MCF 10A (cell line): ENCODE measurements at regions not wholly inside any gene's neighbourhood (a gene's known extent, or its start where the extent isn't known, plus 50 kb on each side); places are given as distances from the start of the nearest gene placed in this dataset.

Source experiments
- BruUV-seq: library from RNA; stranded (reverse); fragments of 400-500 nt; replicated peaks from 2 replicates; lab custom pipeline; 2021; lab: Mats Ljungman, UMichigan
- CTCF ChIA-PET: fragments of 300-600 bp; sonication (Branson Sonifier 250); formaldehyde crosslinking; extraction: SDS; loops from one replicate; lab custom pipeline; 2021; ENCODE audit warnings: antibody characterized with exemption, inconsistent platforms; lab: Yijun Ruan, JAX
- POLR2A ChIA-PET: fragments of 300-600, 350-650 bp; sonication (Branson Sonifier 250); formaldehyde crosslinking; extraction: SDS; loops from one replicate; lab custom pipeline; 2020; ENCODE audit warnings: antibody characterized with exemption, inconsistent platforms; lab: Yijun Ruan, JAX
- DNase-seq: peaks from one replicate; pipeline ENCODE4 v3.0.0-alpha.2; 2018; ENCODE audit not compliant: unreplicated experiment
- H3K27ac Mint-ChIP-seq: one replicate; pipeline ENCODE4 v1.8.0; 2022; ENCODE audit warnings: mild to moderate bottlenecking, low read depth, mixed read lengths; ENCODE audit not compliant: unreplicated experiment
- H3K27me3 Mint-ChIP-seq: one replicate; pipeline ENCODE4 v1.8.0; 2022; ENCODE audit warnings: mixed read lengths; ENCODE audit not compliant: insufficient read depth, unreplicated experiment
- H3K36me3 Mint-ChIP-seq: one replicate; pipeline ENCODE4 v1.8.0; 2022; ENCODE audit warnings: mild to moderate bottlenecking, moderate library complexity, mixed read lengths; ENCODE audit not compliant: insufficient read depth, unreplicated experiment
- H3K4me1 Mint-ChIP-seq: one replicate; pipeline ENCODE4 v1.8.0; 2022; ENCODE audit warnings: mixed read lengths; ENCODE audit not compliant: insufficient read depth, unreplicated experiment
- H3K4me3 Mint-ChIP-seq: one replicate; pipeline ENCODE4 v1.8.0; 2022; ENCODE audit warnings: mild to moderate bottlenecking, moderate library complexity, mixed read lengths; ENCODE audit not compliant: unreplicated experiment
- H3K9me3 Mint-ChIP-seq: one replicate; pipeline ENCODE4 v1.8.0; 2022; ENCODE audit warnings: mixed read lengths; ENCODE audit not compliant: unreplicated experiment
- CTCF ChIP-seq: fragments of 200-600 bp; IDR thresholded peaks from one replicate; pipeline ENCODE4 v1.8.0; 2022; ENCODE audit warnings: antibody characterized with exemption, mild to moderate bottlenecking; ENCODE audit not compliant: unreplicated experiment
- intact Hi-C: fragments of 100-400 bp; cut with micrococcal nuclease; formaldehyde crosslinking; loops from 2 replicates; pipeline ENCODE4 v1.14.1; 2022

DNA sequence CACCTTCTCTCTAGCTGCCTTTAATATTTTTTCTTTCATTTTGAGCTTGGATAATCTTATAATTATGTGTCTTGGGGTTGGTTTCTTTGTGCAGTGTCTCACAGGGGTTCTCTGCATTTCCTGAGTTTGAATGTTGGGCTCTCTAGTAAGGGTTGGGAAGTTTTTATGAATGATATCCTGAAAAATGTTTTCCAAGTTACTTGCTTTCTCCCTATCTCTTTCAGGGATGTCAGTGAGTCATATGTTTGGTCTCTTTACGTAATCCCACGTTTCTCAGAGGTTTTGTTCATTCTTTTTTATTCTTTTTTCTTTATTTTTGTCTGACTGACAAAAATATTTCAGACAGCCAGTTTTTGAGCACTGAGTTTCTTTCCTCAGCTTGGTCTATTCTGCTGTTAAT, 55.4 kb upstream of the CCDC190 start:
- no TSS peak for BruUV-seq
- H3K36me3 Mint-ChIP-seq = no peaks in the 10 kb centered on the region
- peaks cover 17% of the 10 kb centered on the region for H3K9me3 Mint-ChIP-seq
- ChIA-PET CTCF (interaction anchor here (0.7 to 1.2 kb wide), 4 partner anchors 9 to 259 kb away, joined by 3 to 5 read pairs (median 4); no protein-coding TSS in a partner anchor), POLR2A (interaction anchor here (0.7 to 0.9 kb wide), 2 partner anchors 37 to 60 kb away, joined by 3 to 4 read pairs; no protein-coding TSS in a partner anchor)
- no peak overlapping the region for H3K27ac Mint-ChIP-seq
- H3K27me3 Mint-ChIP-seq = no peaks in the 10 kb centered on the region
- TF ChIP-seq CTCF = no peak
- intact Hi-C loops = no loop called here
- DNase-seq = peak; percentile 46
- peaks cover 11% of the 10 kb centered on the region for H3K4me1 Mint-ChIP-seq
- no peak overlapping the region for H3K4me3 Mint-ChIP-seq

DNA sequence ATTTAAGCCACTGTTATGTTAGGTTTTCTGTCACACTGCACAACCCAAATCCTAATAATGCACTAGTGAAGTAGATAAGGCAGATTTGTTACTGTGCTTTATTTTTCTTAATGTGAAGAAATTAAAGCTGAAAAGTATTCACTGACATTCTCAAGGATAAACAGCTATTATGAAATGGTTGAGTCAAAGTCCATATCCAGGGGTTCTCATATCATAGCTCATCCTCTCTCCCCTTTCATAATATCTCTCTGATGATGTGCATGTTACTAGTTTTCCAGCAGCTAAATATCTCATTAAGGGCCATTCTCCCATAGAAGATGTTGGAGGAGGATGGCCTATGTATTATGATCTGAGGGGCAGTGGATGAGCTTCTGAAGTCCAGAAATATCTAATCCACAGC, 53.6 kb upstream of the CCDC190 start:
- TF ChIP-seq CTCF = no peak
- intact Hi-C loops = no loop called here
- peaks cover 11% of the 10 kb centered on the region for H3K4me1 Mint-ChIP-seq
- ChIA-PET POLR2A (no interaction called here), CTCF (interaction anchor here (0.5 to 1.8 kb wide), 6 partner anchors 10 to 402 kb away, joined by 3 to 7 read pairs (median 4); no protein-coding TSS in a partner anchor)
- no TSS peak for BruUV-seq
- peaks cover 25% of the 10 kb centered on the region for H3K9me3 Mint-ChIP-seq
- DNase-seq = no peak
- no peaks in the 10 kb centered on the region for H3K27me3 Mint-ChIP-seq
- H3K36me3 Mint-ChIP-seq = no peaks in the 10 kb centered on the region
- no peak overlapping the region for H3K27ac Mint-ChIP-seq
- H3K4me3 Mint-ChIP-seq = no peak overlapping the region

GRCh38 chr1:162913345-162913744, 52.4 kb upstream of the CCDC190 start:
- CTCF ChIA-PET = interaction anchor here (0.6 to 1.8 kb wide), 5 partner anchors 8 to 59 kb away, joined by 3 to 7 read pairs (median 4); no protein-coding TSS in a partner anchor
- Mint-ChIP-seq H3K27me3 (no peaks in the 10 kb centered on the region), H3K27ac (no peak overlapping the region), H3K4me3 (no peak overlapping the region), H3K4me1 (peaks cover 22% of the 10 kb centered on the region), H3K36me3 (no peaks in the 10 kb centered on the region), H3K9me3 (peaks cover 25% of the 10 kb centered on the region)
- POLR2A ChIA-PET = no interaction called here
- intact Hi-C loops = no loop called here
- no peak for DNase-seq
- no peak for TF ChIP-seq CTCF
- BruUV-seq = no TSS peak

GRCh38 chr1:162912061-162912667, 51.2 kb upstream of the CCDC190 start:
- no peak for TF ChIP-seq CTCF
- Mint-ChIP-seq H3K27ac (no peak overlapping the region), H3K9me3 (peaks cover 25% of the 10 kb centered on the region), H3K27me3 (no peaks in the 10 kb centered on the region), H3K4me1 (peaks cover 24% of the 10 kb centered on the region), H3K36me3 (no peaks in the 10 kb centered on the region), H3K4me3 (no peak overlapping the region)
- peak; percentile 27 for DNase-seq
- ChIA-PET POLR2A (no interaction called here), CTCF (no interaction called here)
- intact Hi-C loops = no loop called here
- BruUV-seq = no TSS peak
